ENCODE measurements at regions not wholly inside any gene's neighbourhood (a gene's known extent, or its start where the extent isn't known, plus 50 kb on each side); places are given as distances from the start of the nearest gene placed in this dataset.

- Histone ChIP-seq H3K4me2 (ENCODE audit: low read depth, low read length) (no peak overlapping the region), H3K79me2 (ENCODE audit: low read length) (no peaks in the 10 kb centered on the region), H3K9me3 (replicated peaks; ENCODE audit: insufficient read depth, low read length) (no peaks in the 10 kb centered on the region), H3K4me1 (ENCODE audit: low read length) (no peaks in the 10 kb centered on the region), H3K27ac (ENCODE audit: low read length) (no peak overlapping the region), H3K27me3 (replicated peaks; ENCODE audit: insufficient read depth, low read length) (no peaks in the 10 kb centered on the region), H3K9ac (ENCODE audit: low read length) (no peak overlapping the region), H4K20me1 (ENCODE audit: insufficient read depth, low read length) (no peaks in the 10 kb centered on the region), H3K9me2 (replicated peaks; ENCODE audit: insufficient read depth, low read length) (no peaks in the 10 kb centered on the region), H3K36me3 (replicated peaks; ENCODE audit: insufficient read depth, low read length) (no peaks in the 10 kb centered on the region), H3F3A (ENCODE audit: insufficient read depth, low read length) (no peaks in the 10 kb centered on the region), H3K4me3 (ENCODE audit: low read length) (no peak overlapping the region), H2AFZ (ENCODE audit: low read length) (no peak overlapping the region)
- DNase-seq, result no peak
- no peak for TF ChIP-seq CTCF (IDR thresholded peaks at IDR 0.05; ENCODE audit: low read length)
- no peak for TF ChIP-seq EZH2 (optimal IDR thresholded peaks at IDR 0.05; ENCODE audit: low read depth, low read length)
- no peak for TF ChIP-seq EZH2phosphoT487 (IDR thresholded peaks at IDR 0.05; ENCODE audit: low read length)
These were observed 278.7 kb upstream of the TARS1 start for GRCh38 chr5:33162057-33162456.

GRCh38 chr5:33166522-33166921 is 274.2 kb upstream of the TARS1 start:
- H4K20me1 ChIP-seq (ENCODE audit: insufficient read depth, low read length), result no peaks in the 10 kb centered on the region
- no peaks in the 10 kb centered on the region for H3K27me3 ChIP-seq (replicated peaks; ENCODE audit: insufficient read depth, low read length)
- H3K36me3 ChIP-seq (replicated peaks; ENCODE audit: insufficient read depth, low read length), result no peaks in the 10 kb centered on the region
- no peak overlapping the region for H3K4me2 ChIP-seq (ENCODE audit: low read depth, low read length)
- H2AFZ ChIP-seq (ENCODE audit: low read length), result no peak overlapping the region
- no peaks in the 10 kb centered on the region for H3K9me2 ChIP-seq (replicated peaks; ENCODE audit: insufficient read depth, low read length)
- H3K4me3 ChIP-seq (ENCODE audit: low read length), result no peak overlapping the region
- H3K9me3 ChIP-seq (replicated peaks; ENCODE audit: insufficient read depth, low read length), result no peaks in the 10 kb centered on the region
- H3K79me2 ChIP-seq (ENCODE audit: low read length), result no peaks in the 10 kb centered on the region
- TF ChIP-seq EZH2 (optimal IDR thresholded peaks at IDR 0.05; ENCODE audit: low read depth, low read length) (no peak), EZH2phosphoT487 (IDR thresholded peaks at IDR 0.05; ENCODE audit: low read length) (no peak), CTCF (IDR thresholded peaks at IDR 0.05; ENCODE audit: low read length) (no peak)
- H3K27ac ChIP-seq (ENCODE audit: low read length), result no peak overlapping the region
- DNase-seq, result no peak
- H3F3A ChIP-seq (ENCODE audit: insufficient read depth, low read length), result no peaks in the 10 kb centered on the region
- no peak overlapping the region for H3K9ac ChIP-seq (ENCODE audit: low read length)
- no peaks in the 10 kb centered on the region for H3K4me1 ChIP-seq (ENCODE audit: low read length)

- H3K9me3 ChIP-seq (replicated peaks; ENCODE audit: insufficient read depth, low read length), result no peaks in the 10 kb centered on the region
- no peak overlapping the region for H3K27ac ChIP-seq (ENCODE audit: low read length)
- H3K27me3 ChIP-seq (replicated peaks; ENCODE audit: insufficient read depth, low read length), result no peaks in the 10 kb centered on the region
- DNase-seq, result no peak
- H3K4me1 ChIP-seq (ENCODE audit: low read length), result no peaks in the 10 kb centered on the region
- H3F3A ChIP-seq (ENCODE audit: insufficient read depth, low read length), result no peaks in the 10 kb centered on the region
- H3K4me2 ChIP-seq (ENCODE audit: low read depth, low read length), result no peak overlapping the region
- no peaks in the 10 kb centered on the region for H4K20me1 ChIP-seq (ENCODE audit: insufficient read depth, low read length)
- H3K79me2 ChIP-seq (ENCODE audit: low read length), result no peaks in the 10 kb centered on the region
- no peak overlapping the region for H2AFZ ChIP-seq (ENCODE audit: low read length)
- no peaks in the 10 kb centered on the region for H3K9me2 ChIP-seq (replicated peaks; ENCODE audit: insufficient read depth, low read length)
- no peak overlapping the region for H3K4me3 ChIP-seq (ENCODE audit: low read length)
- H3K9ac ChIP-seq (ENCODE audit: low read length), result no peak overlapping the region
- TF ChIP-seq CTCF (IDR thresholded peaks at IDR 0.05; ENCODE audit: low read length) (no peak), EZH2 (optimal IDR thresholded peaks at IDR 0.05; ENCODE audit: low read depth, low read length) (no peak), EZH2phosphoT487 (IDR thresholded peaks at IDR 0.05; ENCODE audit: low read length) (no peak)
- no peaks in the 10 kb centered on the region for H3K36me3 ChIP-seq (replicated peaks; ENCODE audit: insufficient read depth, low read length)
These were observed 273.8 kb upstream of the TARS1 start for GRCh38 chr5:33166948-33167347.
